ENCODE measurements at regions not wholly inside any gene's neighbourhood (a gene's known extent, or its start where the extent isn't known, plus 50 kb on each side); places are given as distances from the start of the nearest gene placed in this dataset.

GRCh38 chr1:224802617-224803016 lies 126.9 kb upstream of the DNAH14 start:
- no peak overlapping the region for H3K4me3 ChIP-seq
- no peak overlapping the region for H3K27ac ChIP-seq
- no peaks in the 10 kb centered on the region for H3K4me1 ChIP-seq
- H3K27me3 ChIP-seq = no peaks in the 10 kb centered on the region
- no peak for TF ChIP-seq CTCF (IDR thresholded peaks at IDR 0.05)
- no peaks in the 10 kb centered on the region for H3K36me3 ChIP-seq
- H3K9me3 ChIP-seq = no peaks in the 10 kb centered on the region
- intact Hi-C loops (cut with DNase I) = no loop called here
- DNase-seq (no peak), ATAC-seq (no peak)

- Histone ChIP-seq H3K36me3 (no peaks in the 10 kb centered on the region), H3K4me1 (no peaks in the 10 kb centered on the region), H3K27ac (no peak overlapping the region), H3K27me3 (no peaks in the 10 kb centered on the region), H3K9me3 (no peaks in the 10 kb centered on the region), H3K4me3 (no peak overlapping the region)
- TF ChIP-seq CTCF (IDR thresholded peaks at IDR 0.05) = no peak
- ATAC-seq = no peak
- intact Hi-C loops (cut with DNase I) = no loop called here
- DNase-seq = no peak
These were observed 125.3 kb upstream of the DNAH14 start for GRCh38 chr1:224804220-224804619.

- H3K27ac ChIP-seq = no peak overlapping the region
- H3K4me3 ChIP-seq = no peak overlapping the region
- no peaks in the 10 kb centered on the region for H3K36me3 ChIP-seq
- ATAC-seq (no peak), DNase-seq (no peak)
- intact Hi-C loops (cut with DNase I) = no loop called here
- H3K4me1 ChIP-seq = no peaks in the 10 kb centered on the region
- H3K27me3 ChIP-seq = no peaks in the 10 kb centered on the region
- no peak for TF ChIP-seq CTCF (IDR thresholded peaks at IDR 0.05)
- H3K9me3 ChIP-seq = no peaks in the 10 kb centered on the region
These were observed 123.6 kb upstream of the DNAH14 start for GRCh38 chr1:224805889-224806288.

GRCh38 chr1:224809137-224809536 lies 120.3 kb upstream of the DNAH14 start:
- no peaks in the 10 kb centered on the region for H3K36me3 ChIP-seq

GRCh38 chr1:224809613-224810012 lies 119.9 kb upstream of the DNAH14 start:
- Histone ChIP-seq H3K4me3 (no peak overlapping the region), H3K27ac (no peak overlapping the region), H3K9me3 (peaks cover 0 to 13% of the 10 kb centered on the region in 2 donors), H3K4me1 (no peaks in the 10 kb centered on the region), H3K36me3 (no peaks in the 10 kb centered on the region), H3K27me3 (no peaks in the 10 kb centered on the region)
- DNase-seq (no peak), ATAC-seq (no peak)
- no peak for TF ChIP-seq CTCF (IDR thresholded peaks at IDR 0.05)
- intact Hi-C loops (cut with DNase I) = no loop called here

More at GRCh38 chr1:224809137-224809536, 120.3 kb upstream of the DNAH14 start:
- ATAC-seq (no peak), DNase-seq (no peak)
- intact Hi-C loops (cut with DNase I) = no loop called here
- peaks cover 0 to 13% of the 10 kb centered on the region in 2 donors for H3K9me3 ChIP-seq
- no peak overlapping the region for H3K27ac ChIP-seq
- TF ChIP-seq CTCF (IDR thresholded peaks at IDR 0.05) = no peak
- no peaks in the 10 kb centered on the region for H3K27me3 ChIP-seq
- no peak overlapping the region for H3K4me3 ChIP-seq
- no peaks in the 10 kb centered on the region for H3K4me1 ChIP-seq
